CD4-positive, alpha-beta T cell (primary cell): ENCODE measurements at regions not wholly inside any gene's neighbourhood (a gene's known extent, or its start where the extent isn't known, plus 50 kb on each side); places are given as distances from the start of the nearest gene placed in this dataset.
A peak's percentile ranks its signal among the peaks of the same experiment; 100 is the strongest.

Experiments
- ATAC-seq: fragments of 200-7000 bp; cut with Tn5 transposase; one replicate; pipeline ENCODE4 v1.10.0; 2022; ENCODE audit warnings: mild to moderate bottlenecking; ENCODE audit not compliant: poor library complexity
- CTCF ChIA-PET: fragments of 350-600 bp; sonication (Branson Sonifier 250); formaldehyde crosslinking; loops from one replicate; lab custom pipeline; 2021; ENCODE audit warnings: antibody characterized with exemption, inconsistent platforms; lab: Charles Lee
- POLR2A ChIA-PET: fragments of 350-600 bp; sonication (Branson Sonifier 250); formaldehyde crosslinking; loops from one replicate; lab custom pipeline; 2021; ENCODE audit warnings: antibody characterized with exemption, inconsistent platforms; lab: Charles Lee
- DNase-seq, 14 experiments: peaks; one replicate each; pipeline ENCODE4 v3.0.0-alpha.2; 2013 to 2020; ENCODE audit warnings: mixed read lengths in 2 of 14
- H3K27ac ChIP-seq, 2 donors: one replicate each; pipeline versions ENCODE4 v1.5.1 to v1.7.0; 2013; ENCODE audit warnings: low read length in 2 of 2, low read depth in 1 of 2, mild to moderate bottlenecking in 1 of 2
- H3K27me3 ChIP-seq, 2 experiments: 1 replicate in 1 of 2; 2 replicates in 1 of 2; pipeline versions ENCODE4 v1.6.1 to v1.7.0; 2013; ENCODE audit warnings: low read length in 2 of 2, control low read depth in 1 of 2, mild to moderate bottlenecking in 1 of 2, moderate library complexity in 1 of 2; ENCODE audit not compliant: insufficient read depth in 2 of 2, control insufficient read depth in 1 of 2
- H3K36me3 ChIP-seq: one replicate; pipeline ENCODE4 v1.6.1; 2013; ENCODE audit warnings: low read length, control low read depth; ENCODE audit not compliant: insufficient read depth
- H3K4me1 ChIP-seq: one replicate; pipeline ENCODE4 v1.6.1; 2013; ENCODE audit warnings: low read length, control low read depth; ENCODE audit not compliant: insufficient read depth
- H3K4me3 ChIP-seq: one replicate; pipeline ENCODE4 v1.5.1; 2013; ENCODE audit warnings: mild to moderate bottlenecking, low read length, moderate library complexity
- H3K9me3 ChIP-seq, 2 experiments: 1 replicate in 1 of 2; 2 replicates in 1 of 2; pipeline versions ENCODE4 v1.6.1 to v1.7.0; 2013; ENCODE audit warnings: low read length in 2 of 2, mild to moderate bottlenecking in 2 of 2, control low read depth in 1 of 2, moderate library complexity in 1 of 2; ENCODE audit not compliant: control insufficient read depth in 1 of 2, insufficient read depth in 1 of 2
- H3K27ac Mint-ChIP-seq: one replicate; pipeline ENCODE4 v1.8.0; 2020; ENCODE audit warnings: mixed read lengths
- H3K27me3 Mint-ChIP-seq: one replicate; pipeline ENCODE4 v1.8.0; 2021; ENCODE audit warnings: mixed read lengths
- H3K36me3 Mint-ChIP-seq: one replicate; pipeline ENCODE4 v1.8.0; 2021; ENCODE audit warnings: low read depth, mixed read lengths
- H3K4me1 Mint-ChIP-seq: one replicate; pipeline ENCODE4 v1.8.0; 2021; ENCODE audit warnings: low read depth, mixed read lengths
- H3K4me3 Mint-ChIP-seq: one replicate; pipeline ENCODE4 v1.8.0; 2020; ENCODE audit warnings: mild to moderate bottlenecking, mixed read lengths
- H3K9me3 Mint-ChIP-seq: one replicate; pipeline ENCODE4 v1.8.0; 2020; ENCODE audit warnings: mixed read lengths
- CTCF ChIP-seq: fragments of 200-600 bp; IDR thresholded peaks from one replicate; pipeline ENCODE4 v1.8.0; 2022; ENCODE audit warnings: antibody characterized with exemption, mild to moderate bottlenecking
- intact Hi-C, 2 experiments: fragments of 100-400 bp; cut with DNase I in 1 of 2; cut with micrococcal nuclease in 1 of 2; formaldehyde crosslinking; loops; one replicate each; pipeline versions ENCODE4 v1.15.1 to v1.9.0; 2023 to 2025; cut with DNase I, micrococcal nuclease

GRCh38 chr14:22227084-22227483, 361.9 kb downstream of the DAD1 start:
- no peak for DNase-seq
- Mint-ChIP-seq H3K27ac (peak overlapping the region; percentile 78), H3K9me3 (no peaks in the 10 kb centered on the region), H3K4me3 (peak overlapping the region; percentile 84), H3K4me1 (peaks cover 15% of the 10 kb centered on the region), H3K36me3 (no peaks in the 10 kb centered on the region), H3K27me3 (no peaks in the 10 kb centered on the region)
- ATAC-seq = no peak
- no peaks in the 10 kb centered on the region for H3K36me3 ChIP-seq
- H3K27ac ChIP-seq = peak overlapping the region in 1 of 2 donors; percentile 29
- H3K27me3 ChIP-seq = no peaks in the 10 kb centered on the region
- peak overlapping the region; percentile 37 for H3K4me3 ChIP-seq
- TF ChIP-seq CTCF = no peak
- ChIA-PET CTCF (interaction anchor here (1.6 kb wide), 1 partner anchor 343 kb away, joined by 5 read pairs; no protein-coding TSS in a partner anchor), POLR2A (interaction anchor here (0.5 to 2.0 kb wide), 4 partner anchors 264 to 343 kb away, joined by 3 to 5 read pairs (median 4); no protein-coding TSS in a partner anchor)
- H3K4me1 ChIP-seq = peaks cover 4% of the 10 kb centered on the region
- intact Hi-C loops = loop anchor here (10.0 kb wide), 4 partner anchors 48 to 328 kb away; no protein-coding TSS in a partner anchor
- H3K9me3 ChIP-seq = no peaks in the 10 kb centered on the region

GRCh38 chr14:22226381-22226780, 362.6 kb downstream of the DAD1 start:
- peak in 11 of 14 experiments; percentile 0 to 66 (median 5) for DNase-seq
- H3K36me3 ChIP-seq = no peaks in the 10 kb centered on the region
- Mint-ChIP-seq H3K4me3 (peak overlapping the region; percentile 84), H3K4me1 (peaks cover 17% of the 10 kb centered on the region), H3K27ac (peak overlapping the region; percentile 78), H3K27me3 (no peaks in the 10 kb centered on the region), H3K9me3 (no peaks in the 10 kb centered on the region), H3K36me3 (no peaks in the 10 kb centered on the region)
- peak overlapping the region in 1 of 2 donors; percentile 29 for H3K27ac ChIP-seq
- H3K4me3 ChIP-seq = peak overlapping the region; percentile 37
- ATAC-seq = peak; percentile 62
- POLR2A ChIA-PET = interaction anchor here (0.8 to 2.0 kb wide), 4 partner anchors 264 to 344 kb away, joined by 3 to 5 read pairs (median 4); no protein-coding TSS in a partner anchor
- no peaks in the 10 kb centered on the region for H3K9me3 ChIP-seq
- TF ChIP-seq CTCF = no peak
- intact Hi-C loops = loop anchor here (10.0 kb wide), 4 partner anchors 48 to 328 kb away; no protein-coding TSS in a partner anchor
- H3K4me1 ChIP-seq = peaks cover 4% of the 10 kb centered on the region
- CTCF ChIA-PET = interaction anchor here (0.9 to 1.6 kb wide), 2 partner anchors 292 to 344 kb away, joined by 3 to 5 read pairs; no protein-coding TSS in a partner anchor
- H3K27me3 ChIP-seq = no peaks in the 10 kb centered on the region

- H3K4me1 Mint-ChIP-seq = peaks cover 12% of the 10 kb centered on the region
- H3K27me3 Mint-ChIP-seq = no peaks in the 10 kb centered on the region
- peaks cover 1% of the 10 kb centered on the region for H3K4me1 ChIP-seq
- H3K4me3 Mint-ChIP-seq = no peak overlapping the region
- no peaks in the 10 kb centered on the region for H3K9me3 Mint-ChIP-seq
- ATAC-seq (no peak), DNase-seq (no peak)
- TF ChIP-seq CTCF = no peak
- no peak overlapping the region for H3K27ac Mint-ChIP-seq
- H3K27me3 ChIP-seq = no peaks in the 10 kb centered on the region
- no peak overlapping the region for H3K4me3 ChIP-seq
- no peaks in the 10 kb centered on the region for H3K36me3 ChIP-seq
- H3K36me3 Mint-ChIP-seq = no peaks in the 10 kb centered on the region
- H3K27ac ChIP-seq = no peak overlapping the region
- intact Hi-C loops = loop anchor here (10.0 kb wide), 4 partner anchors 49 to 329 kb away; no protein-coding TSS in a partner anchor
- H3K9me3 ChIP-seq = no peaks in the 10 kb centered on the region
- ChIA-PET CTCF (interaction anchor here (0.9 to 1.6 kb wide), 3 partner anchors 57 to 345 kb away, joined by 3 to 5 read pairs (median 3); no protein-coding TSS in a partner anchor), POLR2A (interaction anchor here (0.8 to 2.0 kb wide), 2 partner anchors 331 to 344 kb away, joined by 3 to 5 read pairs; no protein-coding TSS in a partner anchor)
These were observed 363.4 kb downstream of the DAD1 start for GRCh38 chr14:22225516-22226140.
